ENCODE measurements at regions not wholly inside any gene's neighbourhood (a gene's known extent, or its start where the extent isn't known, plus 50 kb on each side); places are given as distances from the start of the nearest gene placed in this dataset.

DNA sequence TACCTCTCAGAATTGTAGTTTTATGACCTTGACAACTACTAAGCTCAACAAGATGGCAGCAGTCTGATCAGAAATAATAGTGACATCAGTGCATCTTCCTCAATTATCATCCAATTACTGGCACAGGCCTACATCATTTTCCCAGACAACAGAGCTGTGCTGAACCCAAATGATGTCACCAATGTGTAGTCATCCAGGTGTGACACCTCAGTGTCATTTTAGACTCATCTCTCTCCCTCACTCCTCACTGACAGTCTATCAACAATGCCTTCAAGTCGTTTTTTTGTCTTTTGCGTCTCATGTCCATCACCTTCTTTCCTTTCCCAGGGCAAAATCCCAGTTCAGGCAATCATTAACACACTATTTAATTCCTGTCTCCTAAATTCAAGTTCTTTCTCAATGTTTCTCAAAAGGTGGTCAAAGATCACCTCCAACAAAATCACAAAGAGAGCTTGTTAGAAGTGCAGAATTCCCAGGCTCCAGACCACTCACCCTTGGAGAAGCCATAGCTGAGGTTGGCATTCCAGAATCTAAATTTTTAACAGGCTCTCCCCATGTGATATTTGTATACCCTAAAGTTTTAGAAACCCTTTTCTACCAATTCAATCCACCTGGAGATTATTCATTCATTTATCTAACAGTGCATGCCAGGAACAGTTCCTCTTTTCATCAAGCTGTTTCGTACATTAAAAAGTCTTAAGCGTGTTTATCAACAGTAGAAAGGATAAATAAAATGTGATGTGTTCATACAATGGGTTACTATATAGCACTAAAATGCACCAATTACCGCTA lies 125.3 kb upstream of the KLF7 start:
- DNase-seq, result no peak

DNA sequence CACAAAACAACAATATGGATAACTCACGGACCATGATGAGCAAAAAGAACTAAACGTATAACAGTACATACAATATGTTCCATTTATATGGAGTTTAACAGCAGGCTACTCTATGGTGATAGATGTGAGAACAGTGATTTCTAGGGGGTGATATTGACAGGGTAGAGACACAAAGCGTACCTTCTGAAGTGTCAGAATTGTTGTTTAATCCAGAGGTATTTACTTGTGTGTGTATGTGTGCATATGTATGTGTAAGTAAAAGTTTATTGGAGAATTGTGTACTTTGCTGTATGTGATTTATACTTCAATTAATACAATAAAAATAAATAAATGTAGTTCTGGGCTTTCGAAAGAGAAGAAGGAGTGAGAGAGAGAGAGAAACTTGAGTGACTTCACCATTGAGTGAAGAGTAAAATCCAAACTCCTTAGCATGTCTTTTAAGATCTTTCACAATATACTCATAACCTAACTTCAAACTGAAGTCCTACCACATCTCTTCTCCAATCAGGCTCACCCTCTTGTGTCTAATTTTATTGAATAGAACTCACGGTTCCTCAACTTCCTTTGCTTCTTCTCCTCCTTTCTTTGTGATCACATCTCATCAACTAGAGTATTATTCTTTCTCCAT lies 126.0 kb upstream of the KLF7 start:
- DNase-seq, result no peak

DNA sequence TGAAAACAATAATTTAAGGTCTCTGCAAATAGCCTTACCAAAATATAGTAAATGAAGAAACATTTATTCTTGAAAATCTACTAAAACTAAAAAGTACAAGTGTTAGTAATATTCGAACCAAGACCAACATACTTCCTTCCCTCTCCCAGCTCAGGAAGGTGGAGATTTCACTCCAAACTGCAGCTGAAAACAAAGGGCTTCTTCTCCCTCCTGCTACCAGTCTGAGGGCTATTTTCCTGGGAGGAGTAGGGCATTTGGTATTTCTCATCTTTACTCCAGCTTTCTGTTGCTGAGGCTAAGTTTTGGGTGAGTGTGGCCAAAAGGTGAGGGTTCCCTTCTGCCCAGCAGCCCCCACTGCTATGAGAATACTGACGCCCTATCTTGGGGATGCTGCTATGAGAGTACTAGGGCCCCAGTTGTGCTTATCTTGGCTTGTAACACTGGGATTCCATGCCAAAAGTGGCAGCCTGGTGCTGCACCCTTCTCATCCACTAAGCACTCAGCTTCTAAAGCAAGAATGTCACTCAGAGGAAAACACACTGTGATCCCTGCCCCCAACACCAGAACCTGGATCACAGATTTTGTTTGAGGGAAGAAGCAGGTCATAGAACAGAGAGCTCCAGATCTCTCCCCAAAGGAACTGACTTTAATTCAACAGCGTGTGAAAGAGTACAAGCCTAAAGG lies 130.7 kb upstream of the KLF7 start:
- DNase-seq, result no peak

DNA sequence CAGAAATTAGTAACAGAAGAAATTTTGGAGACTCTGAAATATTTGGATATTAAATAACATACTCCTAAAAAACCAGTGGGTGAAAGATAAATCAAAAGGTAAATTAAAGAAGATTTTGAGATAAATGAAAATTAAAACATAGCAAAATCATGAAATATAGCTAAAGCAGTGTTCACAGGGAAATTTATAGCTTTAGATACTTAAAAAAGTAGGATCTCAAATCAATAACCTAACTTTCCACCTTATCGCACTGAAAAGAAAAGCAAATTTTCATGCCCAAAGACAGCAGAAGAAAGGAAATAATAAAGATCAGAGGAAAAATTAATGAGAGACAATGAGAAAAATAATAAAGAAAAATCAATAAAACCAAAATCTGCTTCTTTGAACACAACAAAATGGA lies 135.1 kb upstream of the KLF7 start:
- no peak for DNase-seq

DNA sequence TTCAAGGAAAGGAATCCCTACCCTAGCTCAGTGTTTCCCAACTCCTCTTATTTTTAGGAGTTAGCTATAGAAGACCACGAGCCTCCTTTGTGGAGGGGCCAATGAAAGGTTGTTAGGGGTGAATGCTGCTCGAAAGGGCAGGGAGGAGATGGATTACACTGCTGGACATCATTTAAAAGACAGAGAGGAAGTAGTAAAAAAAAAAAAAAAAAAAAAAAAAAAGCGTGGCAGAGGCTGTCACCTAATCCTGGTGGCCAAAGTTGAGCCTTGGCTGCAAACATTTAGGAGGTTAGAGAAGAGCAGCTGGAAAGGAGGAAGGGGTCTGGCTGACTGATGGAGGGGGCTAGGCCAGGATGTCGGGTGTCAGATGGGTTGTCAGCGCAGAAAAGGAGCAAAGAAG lies 139.0 kb upstream of the KLF7 start:
- DNase-seq, result no peak

DNA sequence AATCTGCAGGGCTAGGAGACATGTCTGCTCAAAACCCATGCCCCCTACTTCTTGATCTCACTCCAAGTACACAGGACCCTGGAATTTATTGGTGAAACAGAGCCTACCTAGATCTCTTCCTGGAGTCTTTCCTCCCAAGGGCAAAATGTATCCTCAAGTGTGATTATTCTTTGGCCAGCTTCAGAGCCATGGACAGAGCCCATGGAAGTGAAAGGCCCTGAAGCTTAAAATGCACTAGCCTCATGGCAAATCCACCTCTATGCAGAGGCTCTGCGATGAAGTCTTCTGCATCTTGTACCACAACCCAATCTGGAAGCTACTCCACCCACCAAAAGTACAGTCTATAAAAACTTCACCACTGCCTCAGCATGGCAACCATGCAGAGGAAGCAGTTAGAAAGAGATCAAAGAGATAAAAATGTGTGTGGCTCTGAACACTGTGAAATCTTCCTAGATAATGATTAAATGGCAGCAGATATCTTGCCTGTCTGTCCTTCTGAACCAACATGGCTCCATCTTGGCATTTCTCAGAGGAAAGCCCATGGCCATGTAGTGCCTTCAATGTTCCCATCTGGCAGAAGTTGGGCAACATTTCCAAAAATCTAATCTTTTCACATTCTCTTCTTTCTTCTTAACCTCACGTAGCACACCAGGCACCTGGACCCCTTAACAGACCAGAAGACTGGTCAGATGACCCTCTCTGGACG lies 142.9 kb upstream of the KLF7 start:
- no peak for DNase-seq

DNA sequence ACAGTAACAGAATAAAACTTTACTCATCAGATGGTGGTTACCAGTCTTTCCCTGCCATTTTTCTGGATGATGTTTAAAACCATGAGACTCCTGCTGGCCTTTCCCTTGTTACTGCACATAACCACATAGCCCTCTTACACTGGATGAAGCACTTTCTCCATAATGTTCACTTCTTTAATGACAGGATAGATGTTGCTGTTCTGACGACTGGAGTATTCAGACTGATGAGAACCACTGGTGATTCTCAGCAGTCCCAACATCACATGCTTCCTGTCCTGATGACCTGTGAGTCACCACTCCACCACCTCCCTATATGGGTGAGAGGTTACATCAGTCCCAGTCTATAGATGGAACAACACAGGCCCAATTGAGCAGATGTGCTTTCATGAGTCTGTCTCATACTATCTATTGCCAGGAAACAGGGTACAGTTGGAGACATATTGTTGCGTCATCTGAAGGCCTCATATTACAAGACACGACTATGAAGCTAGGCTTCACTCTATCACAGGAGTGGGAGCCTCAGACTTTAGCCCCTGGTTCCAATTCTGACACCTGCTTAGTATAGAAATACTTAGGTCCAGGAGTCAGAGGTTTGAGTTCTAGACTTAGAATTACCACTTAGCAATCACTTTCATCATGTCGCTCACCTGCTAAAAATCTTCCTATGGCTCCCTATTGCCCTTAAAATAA lies 145.7 kb upstream of the KLF7 start:
- DNase-seq, result no peak

DNA sequence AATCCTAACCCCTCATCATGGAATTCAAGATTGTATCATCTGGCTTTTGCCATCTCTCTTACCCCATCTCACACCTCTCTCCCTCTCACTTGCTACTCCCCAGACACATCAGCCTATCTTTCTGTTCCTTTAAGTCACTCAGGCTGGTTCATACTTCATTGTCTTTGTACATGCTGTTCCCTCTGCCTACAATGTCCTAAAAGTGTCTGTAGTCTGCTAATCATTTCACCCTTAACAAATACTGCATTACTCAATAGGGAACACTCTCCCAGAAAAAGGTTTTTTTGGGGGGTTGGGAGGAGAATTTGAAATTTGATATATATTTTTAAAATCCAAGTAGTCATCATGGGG lies 146.2 kb upstream of the KLF7 start:
- DNase-seq, result no peak

DNA sequence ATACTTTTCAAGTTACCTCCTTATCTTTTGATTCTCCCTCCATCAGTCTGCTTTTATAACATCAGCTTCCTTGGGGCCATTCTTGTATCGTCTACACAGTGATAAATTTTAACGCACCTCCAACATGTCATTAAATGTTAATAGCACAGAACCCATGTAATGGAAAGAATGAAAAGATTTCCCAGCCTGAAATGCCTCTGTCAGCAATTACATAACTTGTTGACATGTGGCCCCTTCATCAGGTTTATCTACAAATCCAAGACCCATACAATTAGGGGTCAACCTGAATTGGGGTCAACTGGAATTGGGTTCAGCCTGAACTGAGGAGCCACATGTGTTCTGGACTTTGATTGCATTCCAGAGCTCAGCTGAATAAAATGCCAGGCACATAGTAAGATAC lies 148.2 kb upstream of the KLF7 start:
- no peak for DNase-seq

DNA sequence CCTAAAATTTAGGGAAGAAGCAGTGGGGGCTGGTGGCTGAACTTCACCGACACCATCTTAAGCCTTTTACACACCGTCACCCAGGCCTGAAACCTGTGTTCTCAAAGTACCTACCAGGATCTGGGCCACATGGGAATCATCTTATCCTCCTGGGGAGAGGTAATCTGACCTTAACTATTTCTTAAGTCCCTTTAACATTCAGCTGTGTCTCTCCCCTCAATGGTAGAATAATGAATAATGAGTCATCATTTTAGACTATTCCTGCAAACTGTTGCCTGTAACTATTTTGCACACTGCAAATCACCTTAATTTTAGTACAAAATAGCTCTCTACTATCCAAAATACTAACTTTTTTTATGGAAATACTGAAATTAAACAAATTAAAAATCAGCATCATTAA lies 149.4 kb upstream of the KLF7 start:
- DNase-seq, result no peak

DNA sequence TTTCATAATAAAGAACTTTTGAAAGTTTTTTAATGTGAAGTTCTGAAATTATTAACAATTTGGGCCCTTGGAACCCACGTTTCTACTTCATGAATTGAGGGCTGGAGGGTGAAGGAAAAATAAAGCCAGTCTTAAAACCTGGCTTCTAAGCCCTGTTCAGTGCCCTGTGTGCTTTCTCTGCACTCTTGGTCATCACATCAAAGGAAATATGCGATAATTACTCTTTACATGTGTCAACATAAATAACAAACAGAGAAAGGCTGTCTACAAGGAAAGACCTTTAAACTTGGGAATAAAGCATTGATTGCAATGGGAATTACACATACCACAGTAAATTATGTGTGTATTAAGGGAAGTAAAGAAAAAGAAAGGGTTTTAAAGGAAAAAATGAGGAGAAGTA lies 150.7 kb upstream of the KLF7 start:
- DNase-seq, result no peak

DNA sequence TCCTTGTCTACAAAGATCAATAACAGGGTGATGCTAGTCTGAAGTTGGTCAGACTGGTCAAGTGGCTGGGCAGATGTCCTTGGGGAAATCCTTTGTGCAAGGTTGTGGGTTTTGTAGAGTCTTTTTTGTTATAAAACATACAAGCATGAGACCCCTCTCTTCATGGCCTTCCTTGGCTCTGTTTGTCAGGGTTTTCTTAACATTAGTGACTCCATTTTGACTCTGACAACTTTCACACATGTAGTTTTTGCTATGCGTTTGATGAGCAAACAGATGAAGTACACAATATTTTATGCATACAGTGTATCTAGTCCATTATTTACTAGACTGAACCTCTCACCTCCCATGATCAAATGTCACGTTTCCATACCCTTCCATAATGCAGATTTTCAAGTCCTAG lies 151.2 kb upstream of the KLF7 start:
- no peak for DNase-seq

DNA sequence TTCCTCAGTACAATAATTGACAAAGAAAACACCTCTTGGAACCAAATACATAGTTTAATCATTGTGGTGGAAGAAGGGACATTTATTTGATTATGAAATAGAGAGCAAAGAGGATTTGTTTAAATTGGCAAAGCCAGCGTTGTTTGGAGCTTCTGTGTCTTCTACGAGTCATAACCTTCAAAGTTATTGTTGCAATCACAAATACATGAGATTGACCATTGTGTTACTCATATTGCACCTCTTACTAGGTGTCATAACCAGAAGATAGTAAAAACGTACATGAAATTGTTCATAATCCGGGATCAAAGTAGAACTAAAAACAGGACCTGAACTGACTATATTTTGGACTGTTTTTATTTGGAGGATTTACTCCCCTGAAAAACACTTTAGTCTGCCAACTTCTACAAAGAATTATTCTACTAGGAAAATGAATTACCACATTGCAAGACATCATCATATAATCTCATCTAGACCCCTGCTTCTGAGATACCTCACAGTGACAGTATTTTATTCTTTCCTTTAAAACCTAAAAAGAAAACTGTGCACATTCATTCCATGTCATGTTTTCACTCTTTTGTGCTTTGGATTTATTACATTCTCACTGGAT lies 151.7 kb upstream of the KLF7 start:
- DNase-seq, result no peak

DNA sequence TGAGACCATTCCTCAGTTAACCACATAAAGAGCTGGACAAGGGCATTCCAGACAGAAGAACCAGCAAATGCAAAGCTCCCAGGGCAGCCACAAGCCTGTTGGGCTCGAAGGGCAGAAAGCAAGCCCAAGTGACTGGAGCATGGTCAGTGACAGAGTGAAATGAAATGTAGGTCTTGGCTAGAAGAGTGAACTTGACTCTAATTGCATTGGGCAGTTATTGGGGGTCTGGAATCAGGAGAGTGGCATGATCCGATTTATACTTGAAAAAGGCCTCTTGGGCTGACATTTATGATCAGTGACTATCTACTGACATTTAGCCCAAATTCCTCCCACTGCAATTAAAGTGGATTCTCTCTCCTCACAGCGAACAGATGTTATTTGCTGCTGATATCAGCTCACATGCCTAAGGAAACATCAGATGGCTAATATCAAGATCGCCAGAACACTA lies 152.5 kb upstream of the KLF7 start:
- DNase-seq, result no peak

DNA sequence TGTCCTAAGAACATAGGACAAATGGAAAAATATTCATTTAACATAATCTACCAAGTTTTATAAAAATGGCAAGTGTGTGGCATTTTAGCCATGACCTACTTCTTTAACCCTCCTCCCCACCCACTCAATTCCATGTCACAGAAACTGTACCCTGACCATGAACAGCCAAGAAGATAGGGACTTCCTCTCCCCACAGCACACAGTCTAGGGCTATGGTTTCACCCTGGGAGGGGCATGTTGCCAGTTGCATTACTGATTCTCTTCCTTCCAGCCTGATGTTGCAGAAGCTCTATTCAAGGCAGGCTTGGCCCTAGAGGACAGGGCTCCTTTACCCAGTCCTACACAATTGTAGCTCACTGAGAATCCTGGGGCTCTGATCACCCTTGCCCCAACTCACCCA lies 153.6 kb upstream of the KLF7 start:
- no peak for DNase-seq

DNA sequence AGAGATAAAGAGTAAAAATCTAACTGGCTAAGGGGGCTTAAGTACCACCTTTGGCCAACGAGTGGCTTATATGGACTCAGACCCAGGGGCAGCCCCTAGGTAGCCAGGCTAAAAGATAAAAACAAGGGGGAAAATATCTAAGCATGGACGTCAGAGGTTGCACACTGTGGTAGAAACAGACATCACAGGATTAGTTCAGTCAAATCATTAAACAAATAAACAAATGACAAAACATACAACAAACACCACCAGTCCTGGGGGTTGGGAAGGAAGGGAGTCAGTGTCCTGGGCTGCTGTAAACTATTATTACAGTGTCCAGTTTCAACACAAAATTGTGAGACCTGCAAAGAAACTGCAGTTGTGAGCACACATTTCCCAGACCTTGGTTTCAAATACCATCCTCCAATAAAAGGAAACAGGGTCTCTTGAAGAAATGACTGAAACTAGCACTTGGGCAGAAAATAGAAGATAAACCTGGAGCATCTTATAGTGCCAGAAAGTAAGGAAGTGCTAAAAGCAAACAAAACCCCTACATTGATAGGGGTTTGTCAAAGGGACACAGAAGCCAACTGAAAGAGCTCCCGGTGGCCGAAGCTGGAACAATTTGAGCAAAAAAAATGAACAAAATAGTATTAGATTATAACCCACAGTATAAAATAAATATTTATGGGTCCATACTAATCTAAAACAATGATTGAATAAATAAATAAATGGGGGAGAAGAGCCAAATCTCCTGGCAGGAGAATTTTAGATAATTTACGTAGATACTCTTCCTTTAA lies 154.8 kb upstream of the KLF7 start:
- no peak for DNase-seq

DNA sequence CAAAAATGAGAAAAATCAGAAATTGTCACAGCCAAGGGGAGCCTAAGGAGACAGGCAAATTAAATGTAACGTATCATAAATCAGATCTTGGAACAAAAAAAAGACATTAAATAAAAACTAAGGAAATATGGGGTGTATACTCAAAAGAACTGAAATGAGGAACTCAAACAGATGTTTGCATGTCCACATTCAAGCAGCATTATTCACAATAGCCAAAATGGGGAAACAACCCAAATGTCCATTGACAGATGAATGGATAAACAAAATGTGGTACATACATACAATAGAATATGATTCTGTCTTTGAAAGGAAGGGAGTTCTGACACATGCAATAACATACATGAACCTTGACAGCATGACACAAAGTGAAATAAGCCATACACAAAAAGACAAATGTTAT lies 155.8 kb upstream of the KLF7 start:
- no peak for DNase-seq

DNA sequence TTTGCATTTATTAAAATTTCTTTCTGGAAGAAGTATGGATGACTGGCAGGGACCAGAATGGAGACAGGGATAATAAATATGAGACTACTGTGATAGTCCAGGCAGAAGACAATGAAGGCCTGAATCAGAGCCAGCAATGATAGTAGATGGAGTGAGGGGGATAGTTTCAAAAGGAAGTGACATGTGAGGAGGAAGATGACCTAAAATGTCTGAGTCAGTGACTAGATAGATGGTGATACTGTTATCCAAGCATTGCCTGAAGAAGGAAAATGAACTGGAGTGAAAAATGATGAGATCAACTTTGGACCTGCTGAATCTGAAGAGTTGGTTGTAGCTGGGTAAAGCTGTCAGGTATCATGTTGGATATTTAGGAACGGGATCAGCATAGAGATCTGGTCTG lies 158.3 kb upstream of the KLF7 start:
- no peak for DNase-seq

DNA sequence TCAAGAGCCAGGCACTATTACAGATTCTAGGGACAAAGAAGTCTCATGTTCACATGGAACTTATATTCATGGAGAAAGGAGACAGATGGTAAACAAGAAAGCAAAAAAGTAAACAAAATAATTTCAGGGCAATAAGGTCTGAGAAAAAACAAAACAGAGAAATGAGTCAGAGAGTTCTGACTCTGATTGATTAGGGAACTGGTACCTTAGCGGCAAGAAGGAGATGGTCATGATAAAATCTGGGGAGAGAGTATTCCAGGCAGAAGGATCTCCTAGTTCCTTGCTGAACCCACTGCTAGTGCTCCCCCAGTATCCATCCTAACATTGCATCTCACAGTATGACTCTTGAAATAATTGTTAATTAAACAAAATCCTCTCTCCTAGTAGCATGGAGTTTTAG lies 161.8 kb upstream of the KLF7 start:
- no peak for DNase-seq

DNA sequence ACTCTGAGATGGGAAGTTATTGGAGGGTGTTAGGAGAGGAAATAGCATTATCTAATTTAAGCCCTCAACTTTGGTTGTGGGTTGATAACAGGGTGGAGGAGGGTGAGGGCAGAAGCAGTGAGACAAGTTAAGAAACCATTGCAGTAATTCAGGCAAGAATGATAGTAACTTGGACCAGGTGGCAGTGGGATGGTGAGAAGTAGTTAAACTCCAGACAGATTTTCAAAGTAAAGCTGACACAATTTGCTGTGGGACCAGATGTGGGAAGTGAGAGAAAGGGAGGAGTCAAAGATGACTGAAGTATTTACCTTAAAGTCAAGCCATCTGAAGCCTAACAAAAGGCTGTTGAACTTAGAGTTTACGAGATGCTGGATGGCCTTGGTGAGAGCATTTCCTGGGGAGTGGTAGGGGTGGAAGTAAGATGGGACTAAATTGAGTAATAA lies 163.2 kb upstream of the KLF7 start:
- no peak for DNase-seq

DNA sequence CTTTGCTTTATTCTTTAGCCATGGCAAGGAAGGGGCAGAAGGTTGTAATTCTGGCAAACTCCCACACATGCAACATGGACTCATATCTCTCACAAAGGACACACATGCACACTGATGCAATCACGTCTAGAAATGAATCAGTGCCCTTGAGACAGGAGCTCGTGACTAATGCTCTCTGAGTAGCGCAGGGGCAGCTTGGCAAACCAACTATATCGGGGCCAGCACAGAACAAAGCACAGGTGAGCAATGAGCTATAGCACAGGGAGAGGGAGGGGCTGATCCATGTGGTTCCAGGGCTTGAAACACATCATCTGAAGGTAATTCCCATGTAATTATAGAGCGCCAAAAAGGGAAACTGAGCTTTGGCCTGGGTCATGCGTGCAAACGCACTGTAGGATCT lies 165.2 kb upstream of the KLF7 start:
- DNase-seq, result peak; percentile 48 to 64

DNA sequence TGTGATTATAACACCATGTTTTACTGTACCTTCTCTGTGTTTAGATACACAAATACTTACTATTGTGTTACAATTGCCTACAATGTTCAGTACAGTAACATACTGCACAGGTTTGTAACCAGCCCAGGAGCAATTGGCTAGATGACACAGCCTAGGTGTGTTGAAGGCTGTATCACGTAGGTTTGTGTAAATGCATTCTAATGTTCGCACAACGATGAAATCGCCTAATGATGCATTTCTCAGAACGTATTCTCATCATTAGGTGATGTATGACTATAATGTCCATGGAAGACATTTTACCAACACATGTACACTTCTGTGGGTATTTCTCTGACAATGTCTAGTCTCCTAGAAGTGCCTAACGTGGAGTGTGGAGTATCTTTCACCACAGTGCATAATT lies 165.9 kb upstream of the KLF7 start:
- no peak for DNase-seq
